ENCODE measurements at regions not wholly inside any gene's neighbourhood (a gene's known extent, or its start where the extent isn't known, plus 50 kb on each side); places are given as distances from the start of the nearest gene placed in this dataset.
A peak's percentile ranks its signal among the peaks of the same experiment; 100 is the strongest.

GRCh38 chr9:588981-589380 is 252.5 kb upstream of the DMRT1 start (continued):
- TF ChIP-seq JUNB (IDR thresholded peaks at IDR 0.05; ENCODE audit: unreplicated experiment) (no peak), EZH2 (IDR thresholded peaks at IDR 0.05; ENCODE audit: low read depth, unreplicated experiment) (no peak), EZH2phosphoT487 (IDR thresholded peaks at IDR 0.05; ENCODE audit: unreplicated experiment) (no peak)

DNA sequence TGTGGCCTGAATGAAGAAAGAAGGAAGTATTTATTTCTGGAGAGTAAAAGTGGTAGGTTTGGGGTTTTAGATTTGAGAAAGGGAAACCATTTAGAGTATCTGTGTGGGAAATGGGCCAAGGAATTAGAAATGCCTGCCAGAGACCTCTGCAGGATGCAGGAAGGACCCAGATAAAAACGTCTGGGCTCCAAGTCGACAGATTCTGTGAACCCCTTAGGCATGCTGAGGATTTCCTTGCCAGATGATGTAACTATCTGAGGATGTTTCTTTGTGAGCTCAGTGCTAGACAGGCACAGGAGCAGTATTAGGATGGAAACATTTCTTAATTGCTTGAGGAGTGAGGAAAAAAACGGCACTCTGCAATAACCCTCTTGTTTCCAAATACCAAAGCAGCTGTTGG is 251.8 kb upstream of the DMRT1 start:
- Histone ChIP-seq H3K27me3 (ENCODE audit: insufficient read depth) (no peaks in the 10 kb centered on the region), H3K9me2 (ENCODE audit: insufficient read depth) (no peaks in the 10 kb centered on the region), H3K4me2 (0 out of 2 replicates have a peak overlapping the region, but pooled peaks have one; percentile 27), H3K79me2 (replicated peaks; ENCODE audit: insufficient read depth) (peaks cover 41% of the 10 kb centered on the region), H3F3A (replicated peaks; ENCODE audit: low read depth) (no peaks in the 10 kb centered on the region), H3K4me1 (ENCODE audit: insufficient read depth) (peaks cover 19% of the 10 kb centered on the region), H4K20me1 (replicated peaks; ENCODE audit: insufficient read depth) (peaks cover 2% of the 10 kb centered on the region; the same call in 1 of the 2 replicates), H3K36me3 (ENCODE audit: insufficient read depth) (no peaks in the 10 kb centered on the region), H3K27ac (ENCODE audit: low read depth) (peak overlapping the region; percentile 71), H2AFZ (no peak overlapping the region), H3K4me3 (no peak overlapping the region)
- H3K27me3 Mint-ChIP-seq (ENCODE audit: insufficient read depth, low read depth, poor library complexity): no peaks in the 10 kb centered on the region
- ATAC-seq (peak; percentile 49), DNase-seq (ENCODE audit: low spot score) (peak; percentile 36)
- H3K4me1 Mint-ChIP-seq: peaks cover 34% of the 10 kb centered on the region
- H3K27ac Mint-ChIP-seq: peak overlapping the region; percentile 32
- H3K9me3 Mint-ChIP-seq: peaks cover 4% of the 10 kb centered on the region
- no peak for TF ChIP-seq STAT1 (IDR thresholded peaks at IDR 0.05; ENCODE audit: unreplicated experiment)
- TF ChIP-seq CREB1 (CRISPR knock-in tag; IDR thresholded peaks at IDR 0.05; ENCODE audit: low read depth): no peak
- TF ChIP-seq NANOG (IDR thresholded peaks at IDR 0.05; ENCODE audit: borderline replicate concordance): no peak
- TF ChIP-seq, protein P1, sequence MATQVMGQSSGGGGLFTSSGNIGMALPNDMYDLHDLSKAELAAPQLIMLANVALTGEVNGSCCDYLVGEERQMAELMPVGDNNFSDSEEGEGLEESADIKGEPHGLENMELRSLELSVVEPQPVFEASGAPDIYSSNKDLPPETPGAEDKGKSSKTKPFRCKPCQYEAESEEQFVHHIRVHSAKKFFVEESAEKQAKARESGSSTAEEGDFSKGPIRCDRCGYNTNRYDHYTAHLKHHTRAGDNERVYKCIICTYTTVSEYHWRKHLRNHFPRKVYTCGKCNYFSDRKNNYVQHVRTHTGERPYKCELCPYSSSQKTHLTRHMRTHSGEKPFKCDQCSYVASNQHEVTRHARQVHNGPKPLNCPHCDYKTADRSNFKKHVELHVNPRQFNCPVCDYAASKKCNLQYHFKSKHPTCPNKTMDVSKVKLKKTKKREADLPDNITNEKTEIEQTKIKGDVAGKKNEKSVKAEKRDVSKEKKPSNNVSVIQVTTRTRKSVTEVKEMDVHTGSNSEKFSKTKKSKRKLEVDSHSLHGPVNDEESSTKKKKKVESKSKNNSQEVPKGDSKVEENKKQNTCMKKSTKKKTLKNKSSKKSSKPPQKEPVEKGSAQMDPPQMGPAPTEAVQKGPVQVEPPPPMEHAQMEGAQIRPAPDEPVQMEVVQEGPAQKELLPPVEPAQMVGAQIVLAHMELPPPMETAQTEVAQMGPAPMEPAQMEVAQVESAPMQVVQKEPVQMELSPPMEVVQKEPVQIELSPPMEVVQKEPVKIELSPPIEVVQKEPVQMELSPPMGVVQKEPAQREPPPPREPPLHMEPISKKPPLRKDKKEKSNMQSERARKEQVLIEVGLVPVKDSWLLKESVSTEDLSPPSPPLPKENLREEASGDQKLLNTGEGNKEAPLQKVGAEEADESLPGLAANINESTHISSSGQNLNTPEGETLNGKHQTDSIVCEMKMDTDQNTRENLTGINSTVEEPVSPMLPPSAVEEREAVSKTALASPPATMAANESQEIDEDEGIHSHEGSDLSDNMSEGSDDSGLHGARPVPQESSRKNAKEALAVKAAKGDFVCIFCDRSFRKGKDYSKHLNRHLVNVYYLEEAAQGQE (IDR thresholded peaks at IDR 0.05; ENCODE audit: unreplicated experiment): no peak
- TF ChIP-seq, protein P2, sequence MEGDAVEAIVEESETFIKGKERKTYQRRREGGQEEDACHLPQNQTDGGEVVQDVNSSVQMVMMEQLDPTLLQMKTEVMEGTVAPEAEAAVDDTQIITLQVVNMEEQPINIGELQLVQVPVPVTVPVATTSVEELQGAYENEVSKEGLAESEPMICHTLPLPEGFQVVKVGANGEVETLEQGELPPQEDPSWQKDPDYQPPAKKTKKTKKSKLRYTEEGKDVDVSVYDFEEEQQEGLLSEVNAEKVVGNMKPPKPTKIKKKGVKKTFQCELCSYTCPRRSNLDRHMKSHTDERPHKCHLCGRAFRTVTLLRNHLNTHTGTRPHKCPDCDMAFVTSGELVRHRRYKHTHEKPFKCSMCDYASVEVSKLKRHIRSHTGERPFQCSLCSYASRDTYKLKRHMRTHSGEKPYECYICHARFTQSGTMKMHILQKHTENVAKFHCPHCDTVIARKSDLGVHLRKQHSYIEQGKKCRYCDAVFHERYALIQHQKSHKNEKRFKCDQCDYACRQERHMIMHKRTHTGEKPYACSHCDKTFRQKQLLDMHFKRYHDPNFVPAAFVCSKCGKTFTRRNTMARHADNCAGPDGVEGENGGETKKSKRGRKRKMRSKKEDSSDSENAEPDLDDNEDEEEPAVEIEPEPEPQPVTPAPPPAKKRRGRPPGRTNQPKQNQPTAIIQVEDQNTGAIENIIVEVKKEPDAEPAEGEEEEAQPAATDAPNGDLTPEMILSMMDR (conservative IDR thresholded peaks at IDR 0.05; ENCODE audit: low read depth in 2 of 2): no peak
- TF ChIP-seq, protein P3, sequence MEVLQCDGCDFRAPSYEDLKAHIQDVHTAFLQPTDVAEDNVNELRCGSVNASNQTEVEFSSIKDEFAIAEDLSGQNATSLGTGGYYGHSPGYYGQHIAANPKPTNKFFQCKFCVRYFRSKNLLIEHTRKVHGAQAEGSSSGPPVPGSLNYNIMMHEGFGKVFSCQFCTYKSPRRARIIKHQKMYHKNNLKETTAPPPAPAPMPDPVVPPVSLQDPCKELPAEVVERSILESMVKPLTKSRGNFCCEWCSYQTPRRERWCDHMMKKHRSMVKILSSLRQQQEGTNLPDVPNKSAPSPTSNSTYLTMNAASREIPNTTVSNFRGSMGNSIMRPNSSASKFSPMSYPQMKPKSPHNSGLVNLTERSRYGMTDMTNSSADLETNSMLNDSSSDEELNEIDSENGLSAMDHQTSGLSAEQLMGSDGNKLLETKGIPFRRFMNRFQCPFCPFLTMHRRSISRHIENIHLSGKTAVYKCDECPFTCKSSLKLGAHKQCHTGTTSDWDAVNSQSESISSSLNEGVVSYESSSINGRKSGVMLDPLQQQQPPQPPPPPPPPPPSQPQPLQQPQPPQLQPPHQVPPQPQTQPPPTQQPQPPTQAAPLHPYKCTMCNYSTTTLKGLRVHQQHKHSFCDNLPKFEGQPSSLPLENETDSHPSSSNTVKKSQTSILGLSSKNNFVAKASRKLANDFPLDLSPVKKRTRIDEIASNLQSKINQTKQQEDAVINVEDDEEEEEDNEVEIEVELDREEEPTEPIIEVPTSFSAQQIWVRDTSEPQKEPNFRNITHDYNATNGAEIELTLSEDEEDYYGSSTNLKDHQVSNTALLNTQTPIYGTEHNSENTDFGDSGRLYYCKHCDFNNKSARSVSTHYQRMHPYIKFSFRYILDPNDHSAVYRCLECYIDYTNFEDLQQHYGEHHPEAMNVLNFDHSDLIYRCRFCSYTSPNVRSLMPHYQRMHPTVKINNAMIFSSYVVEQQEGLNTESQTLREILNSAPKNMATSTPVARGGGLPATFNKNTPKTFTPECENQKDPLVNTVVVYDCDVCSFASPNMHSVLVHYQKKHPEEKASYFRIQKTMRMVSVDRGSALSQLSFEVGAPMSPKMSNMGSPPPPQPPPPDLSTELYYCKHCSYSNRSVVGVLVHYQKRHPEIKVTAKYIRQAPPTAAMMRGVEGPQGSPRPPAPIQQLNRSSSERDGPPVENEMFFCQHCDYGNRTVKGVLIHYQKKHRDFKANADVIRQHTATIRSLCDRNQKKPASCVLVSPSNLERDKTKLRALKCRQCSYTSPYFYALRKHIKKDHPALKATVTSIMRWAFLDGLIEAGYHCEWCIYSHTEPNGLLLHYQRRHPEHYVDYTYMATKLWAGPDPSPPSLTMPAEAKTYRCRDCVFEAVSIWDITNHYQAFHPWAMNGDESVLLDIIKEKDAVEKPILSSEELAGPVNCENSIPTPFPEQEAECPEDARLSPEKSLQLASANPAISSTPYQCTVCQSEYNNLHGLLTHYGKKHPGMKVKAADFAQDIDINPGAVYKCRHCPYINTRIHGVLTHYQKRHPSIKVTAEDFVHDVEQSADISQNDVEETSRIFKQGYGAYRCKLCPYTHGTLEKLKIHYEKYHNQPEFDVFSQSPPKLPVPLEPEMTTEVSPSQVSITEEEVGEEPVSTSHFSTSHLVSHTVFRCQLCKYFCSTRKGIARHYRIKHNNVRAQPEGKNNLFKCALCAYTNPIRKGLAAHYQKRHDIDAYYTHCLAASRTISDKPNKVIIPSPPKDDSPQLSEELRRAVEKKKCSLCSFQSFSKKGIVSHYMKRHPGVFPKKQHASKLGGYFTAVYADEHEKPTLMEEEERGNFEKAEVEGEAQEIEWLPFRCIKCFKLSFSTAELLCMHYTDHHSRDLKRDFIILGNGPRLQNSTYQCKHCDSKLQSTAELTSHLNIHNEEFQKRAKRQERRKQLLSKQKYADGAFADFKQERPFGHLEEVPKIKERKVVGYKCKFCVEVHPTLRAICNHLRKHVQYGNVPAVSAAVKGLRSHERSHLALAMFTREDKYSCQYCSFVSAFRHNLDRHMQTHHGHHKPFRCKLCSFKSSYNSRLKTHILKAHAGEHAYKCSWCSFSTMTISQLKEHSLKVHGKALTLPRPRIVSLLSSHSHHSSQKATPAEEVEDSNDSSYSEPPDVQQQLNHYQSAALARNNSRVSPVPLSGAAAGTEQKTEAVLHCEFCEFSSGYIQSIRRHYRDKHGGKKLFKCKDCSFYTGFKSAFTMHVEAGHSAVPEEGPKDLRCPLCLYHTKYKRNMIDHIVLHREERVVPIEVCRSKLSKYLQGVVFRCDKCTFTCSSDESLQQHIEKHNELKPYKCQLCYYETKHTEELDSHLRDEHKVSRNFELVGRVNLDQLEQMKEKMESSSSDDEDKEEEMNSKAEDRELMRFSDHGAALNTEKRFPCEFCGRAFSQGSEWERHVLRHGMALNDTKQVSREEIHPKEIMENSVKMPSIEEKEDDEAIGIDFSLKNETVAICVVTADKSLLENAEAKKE (CRISPR knock-in tag; IDR thresholded peaks at IDR 0.05): no peak
- no peak for TF ChIP-seq ZNF331 (CRISPR knock-in tag; IDR thresholded peaks at IDR 0.05; ENCODE audit: low read depth)
- no peak for TF ChIP-seq ZNF114 (CRISPR knock-in tag; IDR thresholded peaks at IDR 0.05)
- no peak for TF ChIP-seq JUNB (IDR thresholded peaks at IDR 0.05; ENCODE audit: unreplicated experiment)
- TF ChIP-seq EZH2phosphoT487 (IDR thresholded peaks at IDR 0.05; ENCODE audit: unreplicated experiment): no peak
- TF ChIP-seq EZH2 (IDR thresholded peaks at IDR 0.05; ENCODE audit: low read depth, unreplicated experiment): no peak
- H3K36me3 Mint-ChIP-seq (ENCODE audit: low read depth): peaks cover 16% of the 10 kb centered on the region; the same call in 2 of the 3 replicates
- H3K4me3 Mint-ChIP-seq: peak overlapping the region; percentile 1; the same call in 1 of the 3 replicates

Data from GM23338 (cell line).